ENCODE measurements at regions not wholly inside any gene's neighbourhood (a gene's known extent, or its start where the extent isn't known, plus 50 kb on each side); places are given as distances from the start of the nearest gene placed in this dataset.

DNA sequence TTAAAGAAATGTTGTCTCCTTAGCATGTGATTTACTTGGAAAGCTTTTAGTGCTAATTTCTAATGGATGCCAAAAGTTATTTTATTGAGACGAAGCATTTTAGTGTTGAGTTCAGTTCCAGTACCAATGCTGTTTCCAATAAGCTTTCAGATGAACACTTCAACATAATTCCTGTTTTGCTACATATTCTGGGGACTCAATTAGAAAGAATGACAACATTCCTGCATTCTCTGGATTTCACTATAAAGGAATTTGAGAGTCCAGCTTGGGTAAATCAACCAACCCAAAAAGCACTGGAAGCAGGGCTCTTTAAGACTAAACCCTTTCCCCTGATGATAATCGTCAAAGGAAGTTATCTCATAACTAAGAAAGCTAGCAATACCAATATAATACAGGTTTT lies 353.0 kb upstream of the TMTC1 start:
- DNase-seq (ENCODE audit: low read depth), result no peak
- FAIRE-seq, result no peak
- TF ChIP-seq, protein P1, sequence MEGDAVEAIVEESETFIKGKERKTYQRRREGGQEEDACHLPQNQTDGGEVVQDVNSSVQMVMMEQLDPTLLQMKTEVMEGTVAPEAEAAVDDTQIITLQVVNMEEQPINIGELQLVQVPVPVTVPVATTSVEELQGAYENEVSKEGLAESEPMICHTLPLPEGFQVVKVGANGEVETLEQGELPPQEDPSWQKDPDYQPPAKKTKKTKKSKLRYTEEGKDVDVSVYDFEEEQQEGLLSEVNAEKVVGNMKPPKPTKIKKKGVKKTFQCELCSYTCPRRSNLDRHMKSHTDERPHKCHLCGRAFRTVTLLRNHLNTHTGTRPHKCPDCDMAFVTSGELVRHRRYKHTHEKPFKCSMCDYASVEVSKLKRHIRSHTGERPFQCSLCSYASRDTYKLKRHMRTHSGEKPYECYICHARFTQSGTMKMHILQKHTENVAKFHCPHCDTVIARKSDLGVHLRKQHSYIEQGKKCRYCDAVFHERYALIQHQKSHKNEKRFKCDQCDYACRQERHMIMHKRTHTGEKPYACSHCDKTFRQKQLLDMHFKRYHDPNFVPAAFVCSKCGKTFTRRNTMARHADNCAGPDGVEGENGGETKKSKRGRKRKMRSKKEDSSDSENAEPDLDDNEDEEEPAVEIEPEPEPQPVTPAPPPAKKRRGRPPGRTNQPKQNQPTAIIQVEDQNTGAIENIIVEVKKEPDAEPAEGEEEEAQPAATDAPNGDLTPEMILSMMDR (IDR thresholded peaks at IDR 0.05; ENCODE audit: insufficient read depth, low read length, severe bottlenecking), result no peak
- Histone ChIP-seq H3K27me3 (ENCODE audit: control insufficient read depth, insufficient read depth, low read length) (no peaks in the 10 kb centered on the region), H3K36me3 (ENCODE audit: control insufficient read depth, insufficient read depth, low read length) (no peaks in the 10 kb centered on the region), H3K4me3 (ENCODE audit: low read depth, low read length) (no peak overlapping the region)

DNA sequence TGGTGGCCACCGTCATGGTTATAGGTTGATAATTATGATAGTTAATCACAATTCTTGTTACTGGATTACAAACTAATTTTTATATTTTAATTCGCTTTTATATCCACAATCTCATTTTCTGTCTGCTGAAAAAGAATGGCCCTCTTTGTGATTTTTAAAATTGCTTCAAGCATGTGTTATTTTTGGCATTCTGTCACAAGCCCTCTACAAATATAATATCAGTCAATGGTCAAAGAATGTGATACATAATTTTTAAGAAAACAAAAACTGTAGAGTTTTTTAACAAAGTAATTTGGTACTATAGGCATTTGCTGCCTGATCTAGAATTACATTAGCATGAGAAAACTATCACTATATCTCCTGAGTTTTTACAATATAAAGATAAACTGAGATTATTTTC lies 352.0 kb upstream of the TMTC1 start:
- H3K27me3 ChIP-seq (ENCODE audit: control insufficient read depth, insufficient read depth, low read length), result no peaks in the 10 kb centered on the region
- FAIRE-seq, result no peak
- TF ChIP-seq, protein P1 (IDR thresholded peaks at IDR 0.05; ENCODE audit: insufficient read depth, low read length, severe bottlenecking), result no peak
- H3K36me3 ChIP-seq (ENCODE audit: control insufficient read depth, insufficient read depth, low read length), result no peaks in the 10 kb centered on the region
- no peak overlapping the region for H3K4me3 ChIP-seq (ENCODE audit: low read depth, low read length)
- DNase-seq (ENCODE audit: low read depth), result no peak

DNA sequence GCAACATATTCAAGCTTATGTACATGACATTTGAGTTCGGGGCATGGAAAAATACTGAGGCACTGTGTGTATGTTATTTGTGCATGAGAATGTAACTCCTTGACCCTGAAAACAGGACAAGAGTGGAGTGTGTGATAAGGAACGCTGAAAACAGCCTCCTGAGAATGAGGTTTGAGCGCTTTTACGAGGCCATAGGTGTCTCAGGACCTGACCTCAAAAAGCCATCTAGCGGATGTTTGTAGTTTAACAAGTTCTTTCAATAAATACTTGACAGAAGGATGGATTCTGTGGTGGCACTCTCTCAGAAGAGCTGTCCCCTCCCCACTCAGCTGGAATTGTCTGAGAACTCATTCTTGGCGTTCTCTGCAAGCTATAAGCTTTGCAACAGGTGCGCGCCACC lies 350.5 kb upstream of the TMTC1 start:
- H3K27me3 ChIP-seq (ENCODE audit: control insufficient read depth, insufficient read depth, low read length), result no peaks in the 10 kb centered on the region
- TF ChIP-seq, protein P1 (IDR thresholded peaks at IDR 0.05; ENCODE audit: insufficient read depth, low read length, severe bottlenecking), result peak; percentile 33
- DNase-seq (ENCODE audit: low read depth), result peak; percentile 17
- no peak overlapping the region for H3K4me3 ChIP-seq (ENCODE audit: low read depth, low read length)
- no peaks in the 10 kb centered on the region for H3K36me3 ChIP-seq (ENCODE audit: control insufficient read depth, insufficient read depth, low read length)
- no peak for FAIRE-seq

GRCh38 chr12:30126944-30127343 lies 343.2 kb upstream of the TMTC1 start:
- Histone ChIP-seq H3K4me3 (ENCODE audit: low read depth, low read length) (no peak overlapping the region), H3K27me3 (ENCODE audit: control insufficient read depth, insufficient read depth, low read length) (no peaks in the 10 kb centered on the region), H3K36me3 (ENCODE audit: control insufficient read depth, insufficient read depth, low read length) (no peaks in the 10 kb centered on the region)
- DNase-seq (ENCODE audit: low read depth) (peak; percentile 72), FAIRE-seq (no peak)
- TF ChIP-seq, protein P1 (IDR thresholded peaks at IDR 0.05; ENCODE audit: insufficient read depth, low read length, severe bottlenecking), result no peak

DNA sequence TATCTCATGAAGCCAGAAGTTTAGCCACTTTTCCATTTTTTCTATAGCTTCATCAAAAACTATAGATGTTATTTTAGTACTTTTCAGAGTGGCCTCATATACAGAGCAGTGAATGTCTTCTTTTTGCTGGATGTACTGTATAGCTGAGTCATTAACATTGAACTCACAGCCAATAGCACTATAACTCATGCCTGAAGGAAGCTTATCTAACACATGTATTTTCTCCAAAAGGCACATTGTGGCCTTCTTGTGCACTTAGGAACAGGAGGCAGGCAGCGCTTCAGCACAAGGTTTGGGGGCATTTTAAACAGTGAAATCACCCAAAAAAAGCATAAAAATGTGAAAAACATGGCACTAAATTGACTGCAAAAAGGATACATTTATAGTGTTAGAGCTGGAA lies 336.8 kb upstream of the TMTC1 start:
- H3K27me3 ChIP-seq (ENCODE audit: control insufficient read depth, insufficient read depth, low read length), result no peaks in the 10 kb centered on the region
- H3K36me3 ChIP-seq (ENCODE audit: control insufficient read depth, insufficient read depth, low read length), result no peaks in the 10 kb centered on the region
- no peak overlapping the region for H3K4me3 ChIP-seq (ENCODE audit: low read depth, low read length)
- DNase-seq (ENCODE audit: low read depth), result no peak
- no peak for FAIRE-seq
- TF ChIP-seq, protein P1 (IDR thresholded peaks at IDR 0.05; ENCODE audit: insufficient read depth, low read length, severe bottlenecking), result no peak

- Histone ChIP-seq H3K27me3 (ENCODE audit: control insufficient read depth, insufficient read depth, low read length) (no peaks in the 10 kb centered on the region), H3K4me3 (ENCODE audit: low read depth, low read length) (no peak overlapping the region), H3K36me3 (ENCODE audit: control insufficient read depth, insufficient read depth, low read length) (no peaks in the 10 kb centered on the region)
- DNase-seq (ENCODE audit: low read depth), result no peak
- TF ChIP-seq, protein P1 (IDR thresholded peaks at IDR 0.05; ENCODE audit: insufficient read depth, low read length, severe bottlenecking), result no peak
- no peak for FAIRE-seq
These were observed 333.7 kb upstream of the TMTC1 start for GRCh38 chr12:30117483-30117882.
